SKM-1 treated with dmso at 0.1 percent for 144 hours (cell line): ENCODE measurements at regions not wholly inside any gene's neighbourhood (a gene's known extent, or its start where the extent isn't known, plus 50 kb on each side); places are given as distances from the start of the nearest gene placed in this dataset.
"Not testable (repeated sequence)": the region's sequence is repeated elsewhere in the genome, so short reads cannot be mapped to it uniquely, and the experiment has no call there.

Source experiments
- DNase-seq: peaks from one replicate; lab custom pipeline; 2025; ENCODE audit not compliant: unreplicated experiment; lab: John Stamatoyannopoulos, UW

GRCh38 chrX:117689956-117690355, 426.7 kb downstream of the KLHL13 start:
- no peak for DNase-seq

- no peak for DNase-seq
Measured at GRCh38 chrX:117680286-117680685, 436.3 kb downstream of the KLHL13 start.

GRCh38 chrX:117653396-117653795, 463.2 kb downstream of the KLHL13 start:
- DNase-seq: no peak

GRCh38 chrX:117645639-117646038, 471.0 kb downstream of the KLHL13 start:
- no peak for DNase-seq

GRCh38 chrX:117641913-117642656, 474.5 kb downstream of the KLHL13 start:
- no peak for DNase-seq

- no peak for DNase-seq
Measured at GRCh38 chrX:117636826-117637225, 479.8 kb downstream of the KLHL13 start.

GRCh38 chrX:117633277-117633676, 483.3 kb downstream of the KLHL13 start:
- DNase-seq: no peak

GRCh38 chrX:117628381-117628780, 488.2 kb downstream of the KLHL13 start:
- no peak for DNase-seq

- no peak for DNase-seq
Measured at GRCh38 chrX:117610806-117611205, 505.8 kb downstream of the KLHL13 start.

GRCh38 chrX:117610049-117610448, 506.6 kb downstream of the KLHL13 start:
- no peak for DNase-seq

- DNase-seq: no peak
Measured at GRCh38 chrX:117607561-117607960, 509.0 kb downstream of the KLHL13 start.

- DNase-seq: not testable (repeated sequence)
Measured at GRCh38 chrX:117606101-117606500, 510.5 kb downstream of the KLHL13 start.

GRCh38 chrX:117570160-117570559, 546.5 kb downstream of the KLHL13 start:
- no peak for DNase-seq

- DNase-seq: no peak
Measured at GRCh38 chrX:117568238-117568637, 548.4 kb downstream of the KLHL13 start.

- no peak for DNase-seq
Measured at GRCh38 chrX:117543885-117544284, 572.7 kb downstream of the KLHL13 start.

GRCh38 chrX:117539090-117539418, 577.6 kb downstream of the KLHL13 start:
- no peak for DNase-seq

GRCh38 chrX:117538178-117539089, 578.2 kb downstream of the KLHL13 start:
- no peak for DNase-seq

- no peak for DNase-seq
Measured at GRCh38 chrX:117532339-117532738, 584.3 kb downstream of the KLHL13 start.

- no peak for DNase-seq
Measured at GRCh38 chrX:117522725-117523700, 593.6 kb downstream of the KLHL13 start.

- no peak for DNase-seq
Measured at GRCh38 chrX:117517994-117518393, 598.6 kb downstream of the KLHL13 start.

GRCh38 chrX:117511379-117511778, 605.2 kb downstream of the KLHL13 start:
- DNase-seq: no peak
